GM12875 (cell line): ENCODE measurements at regions not wholly inside any gene's neighbourhood (a gene's known extent, or its start where the extent isn't known, plus 50 kb on each side); places are given as distances from the start of the nearest gene placed in this dataset.

Source experiments
- H3K4me3 ChIP-seq: one replicate; pipeline ENCODE4 v1.5.1; 2011; ENCODE audit warnings: low read depth, low read length, control low read depth
- CTCF ChIP-seq: IDR thresholded peaks from 2 replicates; pipeline ENCODE4 v1.5.1; 2011; ENCODE audit warnings: low read depth, mild to moderate bottlenecking, control low read depth, inconsistent platforms, low read length, moderate library complexity, borderline replicate concordance; ENCODE audit not compliant: insufficient read depth

GRCh38 chr3:78462021-78462420 is 1305.8 kb downstream of the ROBO1 start:
- no peak for TF ChIP-seq CTCF
- no peak overlapping the region for H3K4me3 ChIP-seq

- TF ChIP-seq CTCF: no peak
Observed at GRCh38 chr3:78476076-78476475, 1291.7 kb downstream of the ROBO1 start.

GRCh38 chr3:78481050-78481449 is 1286.7 kb downstream of the ROBO1 start:
- no peak for TF ChIP-seq CTCF
- H3K4me3 ChIP-seq: no peak overlapping the region

More at GRCh38 chr3:78476076-78476475, 1291.7 kb downstream of the ROBO1 start:
- H3K4me3 ChIP-seq: no peak overlapping the region

GRCh38 chr3:78483090-78483489 is 1284.7 kb downstream of the ROBO1 start:
- H3K4me3 ChIP-seq: no peak overlapping the region
- TF ChIP-seq CTCF: no peak

- TF ChIP-seq CTCF: no peak
- H3K4me3 ChIP-seq: no peak overlapping the region
Observed at GRCh38 chr3:78494851-78495250, 1272.9 kb downstream of the ROBO1 start.

GRCh38 chr3:78495301-78495700 is 1272.5 kb downstream of the ROBO1 start:
- no peak for TF ChIP-seq CTCF
- no peak overlapping the region for H3K4me3 ChIP-seq

GRCh38 chr3:78496501-78496900 is 1271.3 kb downstream of the ROBO1 start:
- H3K4me3 ChIP-seq: no peak overlapping the region
- TF ChIP-seq CTCF: no peak
